ENCODE measurements at regions not wholly inside any gene's neighbourhood (a gene's known extent, or its start where the extent isn't known, plus 50 kb on each side); places are given as distances from the start of the nearest gene placed in this dataset.

DNA sequence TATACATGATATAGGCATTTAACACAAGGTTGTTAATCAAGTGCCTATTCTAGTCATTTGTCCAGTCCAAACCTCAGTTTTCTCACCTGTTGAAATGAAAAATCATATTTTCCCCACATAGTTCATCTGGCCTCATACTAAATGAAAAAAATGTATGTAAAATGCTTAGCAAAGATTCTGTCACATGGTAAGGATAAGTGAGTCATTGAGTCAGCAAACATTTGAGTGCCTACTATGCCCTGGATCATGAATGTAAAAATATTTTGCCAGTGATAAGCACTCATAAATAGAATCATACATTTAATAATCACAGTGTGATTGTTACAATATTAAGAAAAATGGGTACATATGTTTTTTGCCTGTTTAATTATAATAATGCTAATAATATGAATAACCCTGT, 181.2 kb upstream of the PAPPA start (continued):
- TF ChIP-seq FOXS1 (CRISPR knock-in tag; IDR thresholded peaks at IDR 0.05): peak; percentile 25; the same call in 1 of the 2 replicates
- no peak for TF ChIP-seq NPAS2 (CRISPR knock-in tag; IDR thresholded peaks at IDR 0.05; ENCODE audit: borderline replicate concordance)
- no peak for TF ChIP-seq CHD4 (IDR thresholded peaks at IDR 0.05; ENCODE audit: borderline replicate concordance)
- no peak for TF ChIP-seq HOXB13 (CRISPR knock-in tag; IDR thresholded peaks at IDR 0.05; ENCODE audit: low read depth)
- no peak for TF ChIP-seq JUN (IDR thresholded peaks at IDR 0.05)
- TF ChIP-seq HOXB5 (CRISPR knock-in tag; IDR thresholded peaks at IDR 0.05): 0 out of 2 replicates have a peak, but pooled peaks have one; percentile 15

DNA sequence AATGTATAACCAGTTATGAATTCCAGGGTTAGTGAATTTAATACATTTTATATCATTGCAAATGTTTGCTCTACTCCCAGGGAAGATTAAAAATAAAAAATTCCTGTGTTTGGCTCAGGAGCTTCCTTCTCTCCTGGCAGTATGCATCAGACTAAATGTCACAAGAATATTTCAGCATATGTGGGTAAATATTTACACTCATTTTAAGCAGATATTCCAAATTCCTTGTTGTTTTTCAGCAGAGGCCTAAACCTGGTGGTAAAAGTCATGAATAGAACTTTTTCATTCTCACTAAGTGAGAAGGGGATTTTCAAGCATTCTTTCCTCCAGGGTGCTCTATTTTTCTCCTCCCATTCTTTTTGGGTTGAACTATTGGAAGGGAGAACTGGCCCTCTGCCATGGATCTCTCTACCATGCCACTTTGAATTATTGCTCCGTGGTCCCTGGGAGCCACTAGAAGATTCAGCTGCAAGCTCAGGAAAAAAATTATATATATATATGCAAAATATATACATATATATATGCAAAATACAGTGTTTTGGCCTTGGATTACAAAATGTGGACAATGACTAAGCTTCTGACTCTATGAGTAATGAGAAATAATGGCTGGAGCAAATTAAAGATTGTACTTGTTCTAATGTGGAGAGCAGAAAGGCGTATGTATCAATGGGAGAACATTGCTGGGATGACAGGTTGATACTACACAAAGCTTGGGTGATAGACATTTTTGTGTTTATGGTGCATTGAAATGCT, 180.6 kb upstream of the PAPPA start:
- Histone ChIP-seq H3K27ac (peak overlapping the region; percentile 88 to 89), H3K4me1 (peaks cover 45% of the 10 kb centered on the region), H3K4me3 (no peak overlapping the region), H3K9me3 (peaks cover 25% of the 10 kb centered on the region), H3K4me2 (peak overlapping the region; percentile 63)
- ATAC-seq (peak; percentile 80 to 88), FAIRE-seq (peak; percentile 78), DNase-seq (ENCODE audit: low read depth in 1 of 2, low spot score in 1 of 2) (peak in 1 of 2 experiments; percentile 86)
- 40% methylated on average over 2 of the region's 2 CpGs for WGBS (ENCODE audit: missing lambda C conversion rate)
- TF ChIP-seq MAZ (IDR thresholded peaks at IDR 0.05; ENCODE audit: borderline replicate concordance, low read depth, low read length): no peak
- peak; percentile 9 to 71; a peak in 3 of 5 replicates for TF ChIP-seq RAD21 (conservative IDR thresholded peaks at IDR 0.05 in 1 of 2, IDR thresholded peaks at IDR 0.05 in 1 of 2)
- TF ChIP-seq POLR2A (IDR thresholded peaks at IDR 0.05; ENCODE audit: low read length): no peak
- no peak for TF ChIP-seq PHF8 (IDR thresholded peaks at IDR 0.05; ENCODE audit: borderline replicate concordance, low read depth)
- TF ChIP-seq POLR2AphosphoS2 (conservative IDR thresholded peaks at IDR 0.05; ENCODE audit: low read length): no peak
- TF ChIP-seq GATA3 (IDR thresholded peaks at IDR 0.05; ENCODE audit: borderline replicate concordance): peak; percentile 91
- peak; percentile 94 to 96 for TF ChIP-seq EP300 (IDR thresholded peaks at IDR 0.05)
- TF ChIP-seq CEBPB (IDR thresholded peaks at IDR 0.05): peak; percentile 84 to 92
- TF ChIP-seq JUN (IDR thresholded peaks at IDR 0.05): peak; percentile 75 to 92
- TF ChIP-seq, protein P1, sequence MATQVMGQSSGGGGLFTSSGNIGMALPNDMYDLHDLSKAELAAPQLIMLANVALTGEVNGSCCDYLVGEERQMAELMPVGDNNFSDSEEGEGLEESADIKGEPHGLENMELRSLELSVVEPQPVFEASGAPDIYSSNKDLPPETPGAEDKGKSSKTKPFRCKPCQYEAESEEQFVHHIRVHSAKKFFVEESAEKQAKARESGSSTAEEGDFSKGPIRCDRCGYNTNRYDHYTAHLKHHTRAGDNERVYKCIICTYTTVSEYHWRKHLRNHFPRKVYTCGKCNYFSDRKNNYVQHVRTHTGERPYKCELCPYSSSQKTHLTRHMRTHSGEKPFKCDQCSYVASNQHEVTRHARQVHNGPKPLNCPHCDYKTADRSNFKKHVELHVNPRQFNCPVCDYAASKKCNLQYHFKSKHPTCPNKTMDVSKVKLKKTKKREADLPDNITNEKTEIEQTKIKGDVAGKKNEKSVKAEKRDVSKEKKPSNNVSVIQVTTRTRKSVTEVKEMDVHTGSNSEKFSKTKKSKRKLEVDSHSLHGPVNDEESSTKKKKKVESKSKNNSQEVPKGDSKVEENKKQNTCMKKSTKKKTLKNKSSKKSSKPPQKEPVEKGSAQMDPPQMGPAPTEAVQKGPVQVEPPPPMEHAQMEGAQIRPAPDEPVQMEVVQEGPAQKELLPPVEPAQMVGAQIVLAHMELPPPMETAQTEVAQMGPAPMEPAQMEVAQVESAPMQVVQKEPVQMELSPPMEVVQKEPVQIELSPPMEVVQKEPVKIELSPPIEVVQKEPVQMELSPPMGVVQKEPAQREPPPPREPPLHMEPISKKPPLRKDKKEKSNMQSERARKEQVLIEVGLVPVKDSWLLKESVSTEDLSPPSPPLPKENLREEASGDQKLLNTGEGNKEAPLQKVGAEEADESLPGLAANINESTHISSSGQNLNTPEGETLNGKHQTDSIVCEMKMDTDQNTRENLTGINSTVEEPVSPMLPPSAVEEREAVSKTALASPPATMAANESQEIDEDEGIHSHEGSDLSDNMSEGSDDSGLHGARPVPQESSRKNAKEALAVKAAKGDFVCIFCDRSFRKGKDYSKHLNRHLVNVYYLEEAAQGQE (IDR thresholded peaks at IDR 0.05): no peak
- peak; percentile 85 for TF ChIP-seq JUNB (IDR thresholded peaks at IDR 0.05)
- peak; percentile 35; the same call in 1 of the 2 replicates for TF ChIP-seq HOXB5 (CRISPR knock-in tag; IDR thresholded peaks at IDR 0.05)
- TF ChIP-seq, protein P2, sequence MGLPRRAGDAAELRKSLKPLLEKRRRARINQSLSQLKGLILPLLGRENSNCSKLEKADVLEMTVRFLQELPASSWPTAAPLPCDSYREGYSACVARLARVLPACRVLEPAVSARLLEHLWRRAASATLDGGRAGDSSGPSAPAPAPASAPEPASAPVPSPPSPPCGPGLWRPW (IDR thresholded peaks at IDR 0.05): peak; percentile 68; the same call in 1 of the 2 replicates
- TF ChIP-seq FOSL2 (IDR thresholded peaks at IDR 0.05): peak; percentile 5; the same call in 1 of the 2 replicates
- TF ChIP-seq FOSL2 (CRISPR knock-in tag; IDR thresholded peaks at IDR 0.05): peak; percentile 59
- TF ChIP-seq, protein P3, sequence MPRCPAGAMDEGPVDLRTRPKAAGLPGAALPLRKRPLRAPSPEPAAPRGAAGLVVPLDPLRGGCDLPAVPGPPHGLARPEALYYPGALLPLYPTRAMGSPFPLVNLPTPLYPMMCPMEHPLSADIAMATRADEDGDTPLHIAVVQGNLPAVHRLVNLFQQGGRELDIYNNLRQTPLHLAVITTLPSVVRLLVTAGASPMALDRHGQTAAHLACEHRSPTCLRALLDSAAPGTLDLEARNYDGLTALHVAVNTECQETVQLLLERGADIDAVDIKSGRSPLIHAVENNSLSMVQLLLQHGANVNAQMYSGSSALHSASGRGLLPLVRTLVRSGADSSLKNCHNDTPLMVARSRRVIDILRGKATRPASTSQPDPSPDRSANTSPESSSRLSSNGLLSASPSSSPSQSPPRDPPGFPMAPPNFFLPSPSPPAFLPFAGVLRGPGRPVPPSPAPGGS (IDR thresholded peaks at IDR 0.05): peak; percentile 95
- peak; percentile 75 for TF ChIP-seq SMC3 (IDR thresholded peaks at IDR 0.05)
- ChIA-PET CTCF (interaction anchor here (0.6 to 3.5 kb wide), 9 partner anchors 20 to 380 kb away, joined by 3 to 13 read pairs (median 3); partner anchors contain the start of gene PAPPA), POLR2A (interaction anchor here (0.6 to 2.6 kb wide), 8 partner anchors 9 to 301 kb away, joined by 3 to 35 read pairs (median 5); partner anchors contain the start of gene PAPPA)
